Mesodermal cell (in vitro differentiated cells): ENCODE measurements at regions not wholly inside any gene's neighbourhood (a gene's known extent, or its start where the extent isn't known, plus 50 kb on each side); places are given as distances from the start of the nearest gene placed in this dataset.

ENCODE experiments used
- H3K27ac ChIP-seq: 2 replicates; pipeline ENCODE4 v1.7.0; 2013; ENCODE audit warnings: mild to moderate bottlenecking, low read depth, low read length, moderate library complexity; ENCODE audit not compliant: severe bottlenecking
- H3K36me3 ChIP-seq: 2 replicates; pipeline ENCODE4 v1.7.1; 2013; ENCODE audit warnings: mild to moderate bottlenecking, low read length, moderate library complexity; ENCODE audit not compliant: control insufficient read depth, insufficient read depth
- H3K4me1 ChIP-seq: one replicate; pipeline ENCODE4 v1.7.1; 2013; ENCODE audit warnings: mild to moderate bottlenecking, low read length; ENCODE audit not compliant: insufficient read depth, control insufficient read depth, poor library complexity, severe bottlenecking
- H3K4me3 ChIP-seq: 2 replicates; pipeline ENCODE4 v1.7.0; 2013; ENCODE audit warnings: low read length, control low read depth, mild to moderate bottlenecking; ENCODE audit not compliant: insufficient read depth, poor library complexity, severe bottlenecking; ENCODE audit errors: extremely low read depth
- H3K9me3 ChIP-seq: 2 replicates; pipeline ENCODE4 v1.7.1; 2013; ENCODE audit warnings: mild to moderate bottlenecking, low read length, moderate library complexity; ENCODE audit not compliant: control insufficient read depth
- WGBS, 2 experiments: methylation state at CpG; one replicate each; pipeline ENCODE4 v1.1.5; 2013; ENCODE audit warnings: missing lambda C conversion rate in 2 of 2; ENCODE audit not compliant: insufficient coverage in 2 of 2; 5-methylcytosine and 5-hydroxymethylcytosine counted together

DNA sequence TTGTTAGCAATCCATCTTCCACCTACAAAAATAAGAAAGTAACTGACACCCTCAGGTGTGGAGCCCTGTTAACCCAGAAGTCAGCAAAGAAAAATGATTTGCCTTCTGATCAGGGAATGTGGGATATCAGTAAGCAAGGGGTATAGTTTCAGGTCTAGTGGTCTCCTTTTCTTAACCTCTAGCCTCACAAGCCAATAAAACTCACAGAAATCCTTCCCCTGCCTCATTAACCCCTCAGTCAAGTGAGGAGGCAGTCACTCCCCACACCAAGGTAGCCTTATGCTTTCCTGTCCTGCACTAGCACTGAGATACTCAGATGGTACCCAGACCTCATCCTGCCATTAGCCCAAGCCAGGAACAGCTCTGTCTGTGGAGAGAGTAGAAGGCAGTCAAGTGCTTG lies 103.4 kb upstream of the VASH1 start:
- Histone ChIP-seq H3K9me3 (peaks cover 5% of the 10 kb centered on the region), H3K4me3 (no peak overlapping the region), H3K4me1 (no peaks in the 10 kb centered on the region), H3K36me3 (no peaks in the 10 kb centered on the region), H3K27ac (no peak overlapping the region)

DNA sequence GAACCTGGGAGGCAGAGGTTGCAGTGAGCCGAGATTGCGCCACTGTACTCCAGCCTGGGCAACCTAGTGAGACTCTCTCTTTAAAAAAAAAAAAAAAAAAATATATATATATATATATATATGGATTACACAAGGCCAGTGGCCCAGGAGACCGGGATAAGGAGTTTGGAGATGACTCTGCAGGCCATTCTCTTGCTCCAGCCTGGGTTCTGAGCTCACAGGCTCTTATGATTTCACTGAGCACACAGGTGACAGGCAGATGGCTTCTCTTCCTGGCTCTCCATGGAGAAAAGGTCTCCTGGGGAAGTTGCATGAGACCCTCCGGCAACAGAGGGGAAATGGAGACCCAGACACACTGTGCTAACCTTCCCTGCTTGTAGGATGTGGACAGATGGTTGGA lies 98.7 kb upstream of the VASH1 start:
- Histone ChIP-seq H3K36me3 (no peaks in the 10 kb centered on the region), H3K4me1 (no peaks in the 10 kb centered on the region), H3K4me3 (no peak overlapping the region), H3K27ac (no peak overlapping the region), H3K9me3 (peaks cover 5% of the 10 kb centered on the region)
- 78% methylated on average over 1 of the region's 4 CpGs; no CpG with 5 or more reads in 1 of the 2 experiments for WGBS, 2 experiments

DNA sequence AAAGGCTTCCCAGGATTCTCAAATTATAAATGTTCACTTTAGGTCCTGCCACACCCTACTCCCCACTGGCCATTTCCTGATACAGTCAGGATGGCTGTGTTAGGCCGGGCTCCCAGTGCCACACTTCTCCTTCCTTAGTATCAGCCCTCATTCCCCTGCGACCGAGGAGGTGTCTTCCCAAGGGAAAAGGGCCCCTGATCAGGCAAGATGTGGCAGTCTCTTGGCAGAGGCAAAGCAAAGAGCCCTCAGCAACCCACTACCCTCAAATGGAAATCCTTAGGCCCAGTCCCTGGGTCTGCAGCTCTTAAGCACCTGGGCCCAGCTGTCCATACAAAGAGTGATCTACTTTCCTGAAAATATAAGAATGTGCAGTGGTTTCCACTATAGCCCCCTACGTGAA lies 96.5 kb upstream of the VASH1 start:
- Histone ChIP-seq H3K36me3 (no peaks in the 10 kb centered on the region), H3K4me1 (no peaks in the 10 kb centered on the region), H3K27ac (no peak overlapping the region), H3K9me3 (no peaks in the 10 kb centered on the region), H3K4me3 (no peak overlapping the region)
- WGBS, 2 experiments, result 95 to 100% methylated on average over 3 of the region's 4 CpGs

DNA sequence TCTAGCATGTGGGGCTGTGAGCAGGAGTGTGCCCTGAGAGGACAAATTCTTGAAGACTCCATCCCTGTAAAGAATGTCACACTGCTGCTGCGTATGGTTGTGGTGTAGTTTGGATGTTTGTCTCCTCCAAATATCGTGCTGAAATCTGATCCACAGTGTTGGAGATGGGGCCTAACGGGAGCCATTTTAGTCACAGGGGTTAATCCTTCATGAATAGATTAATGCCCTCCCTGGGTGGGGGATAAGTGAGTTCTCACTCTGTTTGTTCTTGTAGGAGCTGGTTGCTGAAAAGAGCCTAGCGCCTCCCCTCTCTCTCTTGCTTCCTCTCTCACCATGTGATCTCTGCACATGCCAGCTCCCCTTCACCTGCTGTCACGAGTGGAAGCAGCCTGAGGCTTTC lies 94.5 kb upstream of the VASH1 start:
- Histone ChIP-seq H3K27ac (no peak overlapping the region), H3K36me3 (no peaks in the 10 kb centered on the region), H3K4me1 (no peaks in the 10 kb centered on the region), H3K9me3 (no peaks in the 10 kb centered on the region), H3K4me3 (no peak overlapping the region)
- 37 to 52% methylated on average over 2 to 4 of the region's 5 CpGs for WGBS, 2 experiments

DNA sequence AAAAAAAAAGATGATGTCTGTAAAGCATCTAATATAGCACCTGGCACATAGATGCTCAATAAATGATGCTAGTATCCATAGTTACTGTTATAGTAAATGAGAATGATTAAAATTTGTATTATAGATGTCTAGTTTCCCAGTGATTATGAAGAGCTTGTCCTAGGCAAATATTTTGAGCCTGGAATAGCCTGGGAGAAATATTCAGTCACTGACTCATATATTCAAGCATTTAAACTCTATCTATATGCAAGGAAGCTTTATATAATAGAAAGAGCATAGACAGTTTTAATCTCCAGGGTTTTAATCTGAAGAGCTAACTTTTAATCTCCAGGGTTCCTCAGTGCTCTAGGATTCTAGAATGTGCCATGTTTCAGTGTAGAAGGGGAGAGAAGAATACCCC lies 91.5 kb upstream of the VASH1 start:
- no peaks in the 10 kb centered on the region for H3K4me1 ChIP-seq
- no peak overlapping the region for H3K4me3 ChIP-seq
- H3K9me3 ChIP-seq, result no peaks in the 10 kb centered on the region
- H3K27ac ChIP-seq, result no peak overlapping the region
- no peaks in the 10 kb centered on the region for H3K36me3 ChIP-seq

DNA sequence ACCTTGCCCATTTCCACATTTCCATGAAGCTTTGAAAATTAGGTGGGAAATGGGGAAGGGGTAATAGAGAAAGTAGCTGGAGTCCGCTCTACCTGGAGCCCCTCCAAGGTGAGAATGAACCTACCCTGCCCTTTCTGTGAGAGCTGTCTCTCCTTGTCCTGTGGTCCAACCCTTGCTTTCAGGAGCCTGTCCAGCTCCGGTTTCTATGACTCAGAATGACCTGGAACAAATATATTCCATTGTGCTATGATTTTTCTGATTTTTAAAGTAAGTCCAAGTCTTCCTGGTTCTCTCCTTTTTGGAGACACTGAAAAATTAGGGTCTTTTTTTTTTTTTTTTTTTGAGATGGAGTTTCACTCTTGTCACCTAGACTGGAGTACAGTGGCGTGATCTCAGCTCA lies 89.1 kb upstream of the VASH1 start:
- H3K9me3 ChIP-seq, result no peaks in the 10 kb centered on the region
- H3K36me3 ChIP-seq, result no peaks in the 10 kb centered on the region
- H3K27ac ChIP-seq, result no peak overlapping the region
- WGBS, 2 experiments, result 89% methylated on average over 1 of the region's 3 CpGs; no CpG with 5 or more reads in 1 of the 2 experiments
- H3K4me3 ChIP-seq, result no peak overlapping the region
- no peaks in the 10 kb centered on the region for H3K4me1 ChIP-seq

DNA sequence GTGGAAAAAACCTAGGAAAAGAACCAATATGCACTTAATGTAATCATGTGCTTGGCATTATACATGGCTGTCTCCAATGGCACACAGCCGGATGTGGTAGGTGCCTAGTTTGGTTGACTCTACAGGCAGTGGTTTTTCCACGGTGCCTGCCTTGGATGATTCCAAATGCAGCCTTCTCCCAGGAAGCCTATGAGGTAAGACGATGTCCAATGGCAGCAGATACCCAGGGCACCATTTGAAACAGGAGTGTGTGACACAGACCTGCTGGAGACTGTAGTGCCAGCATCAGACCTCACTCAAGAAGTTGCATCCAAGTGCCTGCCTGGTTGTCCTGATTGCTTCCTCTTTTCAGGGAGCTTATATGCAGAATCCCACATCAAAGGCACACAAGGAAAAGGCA lies 88.0 kb upstream of the VASH1 start:
- no peaks in the 10 kb centered on the region for H3K4me1 ChIP-seq
- no peak overlapping the region for H3K27ac ChIP-seq
- H3K36me3 ChIP-seq, result no peaks in the 10 kb centered on the region
- 97 to 100% methylated on average over 2 to 3 of the region's 3 CpGs for WGBS, 2 experiments
- no peaks in the 10 kb centered on the region for H3K9me3 ChIP-seq
- no peak overlapping the region for H3K4me3 ChIP-seq

DNA sequence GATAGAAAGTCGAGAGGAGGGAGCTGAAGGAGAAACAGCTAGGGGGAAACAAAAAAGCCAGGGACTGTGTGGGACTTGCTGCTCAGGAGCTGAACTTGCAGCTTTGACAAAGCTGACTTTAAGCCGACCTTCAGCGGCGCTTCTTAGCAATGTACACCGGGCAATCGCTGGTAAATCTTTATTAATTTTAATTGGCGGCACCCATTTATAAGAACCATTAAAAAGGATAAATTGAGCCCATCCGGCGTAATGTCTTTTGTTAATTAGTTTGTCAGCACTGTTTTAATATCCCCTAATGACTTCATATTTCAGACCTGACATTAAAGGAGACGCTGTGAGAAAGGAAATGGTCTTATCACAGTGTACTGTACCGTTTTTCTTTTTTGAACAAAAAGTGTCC lies 86.2 kb upstream of the VASH1 start:
- WGBS, 2 experiments, result 75 to 80% methylated on average over 6 to 10 of the region's 11 CpGs
- H3K36me3 ChIP-seq, result no peaks in the 10 kb centered on the region
- no peaks in the 10 kb centered on the region for H3K4me1 ChIP-seq
- H3K4me3 ChIP-seq, result no peak overlapping the region
- H3K9me3 ChIP-seq, result no peaks in the 10 kb centered on the region
- no peak overlapping the region for H3K27ac ChIP-seq

DNA sequence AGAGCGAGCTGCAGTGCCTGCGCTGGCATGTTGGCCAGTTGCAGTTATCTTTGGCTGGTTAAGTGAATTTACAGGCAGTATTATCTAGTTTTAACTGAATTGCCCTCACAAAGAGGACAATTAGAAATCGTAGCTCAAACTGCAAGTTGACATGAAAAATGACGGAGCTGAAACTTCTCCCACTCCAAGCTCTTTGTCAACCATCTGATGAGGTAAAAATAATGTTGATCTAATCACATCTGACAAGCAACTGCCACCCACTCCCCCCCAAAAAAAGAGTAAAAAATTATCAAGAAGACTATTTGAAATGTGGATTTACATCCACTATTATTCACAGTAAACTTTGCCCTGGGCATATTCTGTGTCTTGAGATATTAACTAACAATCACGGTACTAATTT lies 84.7 kb upstream of the VASH1 start:
- H3K36me3 ChIP-seq, result no peaks in the 10 kb centered on the region
- H3K4me3 ChIP-seq, result no peak overlapping the region
- H3K4me1 ChIP-seq, result no peaks in the 10 kb centered on the region
- WGBS, 2 experiments, result 90 to 100% methylated on average over 2 to 5 of the region's 5 CpGs
- H3K27ac ChIP-seq, result no peak overlapping the region
- peaks cover 9% of the 10 kb centered on the region for H3K9me3 ChIP-seq

DNA sequence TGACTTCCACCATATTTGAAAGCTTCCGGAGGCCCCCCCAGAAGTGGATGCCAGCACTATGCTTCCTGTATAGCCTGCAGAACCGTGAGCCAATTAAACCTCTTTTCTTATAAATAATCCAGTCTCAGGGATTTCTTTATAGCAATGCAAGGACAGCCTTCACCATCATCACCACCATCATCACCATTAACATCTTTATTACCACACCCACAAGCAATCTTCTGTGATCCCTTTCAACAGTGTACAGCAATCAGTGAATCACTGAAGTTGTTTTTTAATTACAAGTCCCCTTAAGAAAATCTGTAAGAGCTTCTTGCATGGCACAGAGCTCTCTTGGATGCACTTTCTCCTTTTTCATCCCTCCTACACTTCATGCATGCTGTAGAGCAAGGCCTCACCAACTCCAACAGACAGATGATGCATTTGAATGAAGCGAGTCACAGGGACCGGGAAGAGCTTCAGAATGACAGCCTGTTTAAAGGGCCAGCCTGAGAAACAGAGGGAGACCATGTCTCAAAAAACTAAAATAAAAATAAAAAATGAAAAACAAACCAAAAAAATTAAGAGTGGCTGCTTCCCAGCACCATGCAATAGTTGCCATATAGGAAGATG lies 83.6 kb upstream of the VASH1 start:
- WGBS, 2 experiments, result 81 to 94% methylated on average over 2 to 3 of the region's 4 CpGs
- no peak overlapping the region for H3K27ac ChIP-seq
- no peaks in the 10 kb centered on the region for H3K36me3 ChIP-seq
- H3K4me3 ChIP-seq, result no peak overlapping the region
- H3K9me3 ChIP-seq, result peaks cover 9% of the 10 kb centered on the region
- H3K4me1 ChIP-seq, result no peaks in the 10 kb centered on the region

DNA sequence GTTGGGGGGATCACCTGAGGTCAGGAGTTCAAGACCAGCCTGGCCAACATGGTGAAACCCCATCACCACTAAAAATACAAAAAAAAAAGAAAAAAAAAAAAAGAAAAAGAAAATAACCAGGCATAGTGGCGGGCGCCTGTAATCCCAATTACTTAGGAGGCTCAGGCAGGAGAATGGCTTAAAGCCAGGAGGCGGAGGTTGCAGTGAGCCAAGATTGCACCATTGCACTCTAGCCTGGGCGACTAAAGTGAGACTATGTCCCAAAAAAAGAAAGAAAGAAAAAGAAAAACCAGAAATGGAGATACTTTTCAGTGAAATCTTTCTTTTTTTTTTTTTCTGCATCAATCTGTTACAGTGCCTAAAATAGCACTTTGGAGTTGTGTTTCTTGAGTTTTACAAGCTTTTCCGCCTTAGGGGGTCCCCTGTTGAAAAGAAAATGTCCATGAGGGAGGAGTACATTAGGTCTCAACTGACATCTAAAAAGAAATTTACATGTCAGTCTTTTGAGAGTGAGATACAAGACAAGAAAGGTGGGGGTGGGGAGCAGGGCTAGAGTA lies 82.9 kb upstream of the VASH1 start:
- Histone ChIP-seq H3K9me3 (peaks cover 9% of the 10 kb centered on the region), H3K27ac (no peak overlapping the region), H3K36me3 (no peaks in the 10 kb centered on the region), H3K4me3 (no peak overlapping the region), H3K4me1 (no peaks in the 10 kb centered on the region)
- 92 to 96% methylated on average over 2 to 3 of the region's 5 CpGs for WGBS, 2 experiments
